Brain microvascular endothelial cell (primary cell): ENCODE measurements at regions not wholly inside any gene's neighbourhood (a gene's known extent, or its start where the extent isn't known, plus 50 kb on each side); places are given as distances from the start of the nearest gene placed in this dataset.

Experiments used
- DNase-seq: peaks from one replicate; pipeline ENCODE4 v3.0.0-alpha.2; 2020
- H3K27ac ChIP-seq: fragments of 250-450 bp; sonication (Bioruptor Pico); 2 replicates; pipeline ENCODE4 v1.5.1; 2020; ENCODE audit warnings: mild to moderate bottlenecking, moderate library complexity
- H3K27me3 ChIP-seq: fragments of 250-450 bp; sonication (Bioruptor Pico); replicated peaks from 2 replicates; pipeline ENCODE4 v1.5.1; 2020; ENCODE audit warnings: mild to moderate bottlenecking
- H3K36me3 ChIP-seq: fragments of 250-450 bp; sonication (Bioruptor Pico); replicated peaks from 2 replicates; pipeline ENCODE4 v1.5.1; 2020; ENCODE audit warnings: mild to moderate bottlenecking
- H3K4me3 ChIP-seq: 2 replicates; pipeline ENCODE4 v1.5.1; 2011; ENCODE audit warnings: low read depth, mild to moderate bottlenecking, control low read depth, low read length, moderate library complexity
- CTCF ChIP-seq: IDR thresholded peaks from 2 replicates; pipeline ENCODE4 v1.5.1; 2011; ENCODE audit warnings: low read depth, mild to moderate bottlenecking, moderate library complexity, low read length, control low read depth, inconsistent platforms; ENCODE audit errors: missing control alignments
- in situ Hi-C: cut with HindIII; loops from 2 replicates; pipeline ENCODE4 v1.10.0; 2017; ENCODE audit warnings: low sequenced_read_pairs, low pct_ligation_motif_present

DNA sequence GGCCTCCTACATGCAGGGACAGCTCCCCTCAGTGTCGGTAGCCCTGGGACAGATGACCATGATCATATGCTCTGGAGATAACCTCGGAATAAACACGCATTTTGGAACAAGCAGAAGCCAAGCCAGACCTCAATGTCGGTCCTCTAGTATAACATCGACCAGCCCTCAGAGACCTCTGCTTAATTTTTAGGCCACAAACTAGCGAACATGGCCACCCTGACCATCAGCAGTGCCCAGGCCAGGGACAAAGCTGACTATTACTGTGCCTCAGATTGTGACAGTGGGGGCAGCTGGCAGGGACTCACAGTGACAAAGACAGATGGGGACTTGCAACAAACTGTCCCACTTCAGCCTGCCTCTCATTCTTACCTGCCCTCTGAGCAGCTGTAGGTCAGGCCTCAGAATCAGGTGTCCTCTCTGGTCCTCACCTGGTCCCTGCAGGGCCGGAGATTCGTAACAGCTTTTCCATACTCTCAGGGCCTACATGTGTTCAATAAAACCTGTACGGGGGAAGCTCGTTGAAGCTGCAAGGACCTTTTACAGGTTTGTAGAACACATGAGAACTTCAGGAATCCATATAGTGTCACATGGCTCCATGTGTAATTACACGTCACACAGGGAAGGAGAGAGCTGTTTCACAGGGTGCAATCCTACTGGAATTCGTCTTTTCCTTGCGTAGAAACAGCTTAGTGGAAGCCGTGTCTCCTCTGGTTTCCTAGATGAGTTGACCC lies 72.8 kb upstream of the IGLL5 start:
- Histone ChIP-seq H3K4me3 (no peak overlapping the region), H3K27ac (no peak overlapping the region)

DNA sequence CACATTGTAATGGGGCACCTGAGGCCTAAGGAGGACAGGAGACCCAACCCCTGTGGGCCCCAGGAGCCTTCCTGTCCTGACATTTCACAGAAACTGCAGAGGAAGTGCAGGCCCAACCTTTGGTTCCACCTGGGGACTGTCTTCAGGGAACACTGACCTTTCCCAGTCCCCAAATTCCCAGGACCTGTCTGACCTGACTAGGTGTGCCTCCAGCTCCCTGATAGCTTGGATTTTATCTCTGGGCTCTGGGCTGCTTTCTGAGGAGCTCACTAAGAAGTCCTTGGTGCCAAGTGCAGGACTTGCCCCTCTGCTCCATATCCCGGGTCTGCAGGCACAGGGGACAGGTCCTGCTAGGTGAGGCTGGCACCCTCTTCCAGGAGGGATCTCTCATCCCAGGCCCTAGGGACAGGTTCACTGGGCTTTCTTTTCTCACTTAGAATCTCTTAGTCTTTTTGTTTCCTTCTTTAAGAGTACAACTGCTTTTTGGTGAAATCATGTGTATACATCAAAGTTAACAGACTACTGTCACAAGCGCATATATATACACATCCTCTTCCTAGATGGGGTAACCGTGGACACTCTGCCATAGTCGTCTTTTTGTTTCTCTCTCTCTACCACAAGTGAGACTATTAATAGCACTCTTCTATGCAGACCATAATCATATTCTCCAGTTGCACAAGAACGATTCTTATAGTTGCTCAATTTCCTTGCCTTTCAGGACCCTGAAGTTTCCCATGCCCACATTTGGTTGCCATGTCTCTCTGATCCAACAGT lies 72.0 kb upstream of the IGLL5 start:
- no peak overlapping the region for H3K4me3 ChIP-seq
- H3K27me3 ChIP-seq: peaks cover 19% of the 10 kb centered on the region
- no peak for DNase-seq
- in situ Hi-C loops: no loop called here
- no peak overlapping the region for H3K27ac ChIP-seq
- no peak for TF ChIP-seq CTCF
- H3K36me3 ChIP-seq: no peaks in the 10 kb centered on the region

More for the DNA sequence above, 72.8 kb upstream of the IGLL5 start:
- in situ Hi-C loops: no loop called here
- Histone ChIP-seq H3K27me3 (peaks cover 17% of the 10 kb centered on the region), H3K36me3 (no peaks in the 10 kb centered on the region)
- no peak for DNase-seq
- no peak for TF ChIP-seq CTCF

GRCh38 chr22:22816171-22816514 lies 71.5 kb upstream of the IGLL5 start:
- TF ChIP-seq CTCF: no peak
- Histone ChIP-seq H3K36me3 (no peaks in the 10 kb centered on the region), H3K4me3 (no peak overlapping the region), H3K27me3 (peaks cover 19% of the 10 kb centered on the region), H3K27ac (no peak overlapping the region)
- in situ Hi-C loops: no loop called here
- no peak for DNase-seq

GRCh38 chr22:22816766-22817410 lies 70.7 kb upstream of the IGLL5 start:
- in situ Hi-C loops: no loop called here
- no peak for TF ChIP-seq CTCF
- peaks cover 19% of the 10 kb centered on the region for H3K27me3 ChIP-seq

GRCh38 chr22:22817468-22818201 lies 70.0 kb upstream of the IGLL5 start:
- in situ Hi-C loops: no loop called here
- peaks cover 16% of the 10 kb centered on the region for H3K27me3 ChIP-seq
- H3K4me3 ChIP-seq: no peak overlapping the region
- H3K36me3 ChIP-seq: no peaks in the 10 kb centered on the region
- no peak overlapping the region for H3K27ac ChIP-seq
- no peak for DNase-seq
- no peak for TF ChIP-seq CTCF

More at GRCh38 chr22:22816766-22817410, 70.7 kb upstream of the IGLL5 start:
- Histone ChIP-seq H3K36me3 (no peaks in the 10 kb centered on the region), H3K4me3 (no peak overlapping the region), H3K27ac (no peak overlapping the region)
- DNase-seq: no peak
